ENCODE measurements at regions not wholly inside any gene's neighbourhood (a gene's known extent, or its start where the extent isn't known, plus 50 kb on each side); places are given as distances from the start of the nearest gene placed in this dataset.

GRCh38 chr19:31567776-31568175 is 218.5 kb upstream of the TSHZ3 start:
- no peak for DNase-seq

DNA sequence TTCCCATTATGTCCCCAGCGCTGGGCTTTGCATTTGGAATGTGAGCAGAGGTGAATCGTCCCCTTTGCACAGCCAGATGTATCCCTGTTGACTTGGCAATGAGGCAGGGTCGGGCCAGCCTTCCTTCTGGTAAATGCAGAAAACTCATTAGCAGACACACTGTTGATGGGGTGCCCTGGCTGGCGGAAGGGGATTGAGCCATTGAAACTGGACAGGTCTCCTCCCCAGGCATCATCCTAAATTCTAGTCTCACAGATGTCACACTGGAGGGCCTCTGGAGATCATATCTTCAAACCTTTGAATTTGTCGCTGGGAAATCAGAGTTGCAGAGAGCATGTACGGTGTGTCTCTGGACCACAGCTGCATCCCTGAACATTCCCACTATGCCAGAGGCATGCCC is 219.5 kb upstream of the TSHZ3 start:
- DNase-seq: no peak

GRCh38 chr19:31570718-31571117 is 221.5 kb upstream of the TSHZ3 start:
- no peak for DNase-seq

DNA sequence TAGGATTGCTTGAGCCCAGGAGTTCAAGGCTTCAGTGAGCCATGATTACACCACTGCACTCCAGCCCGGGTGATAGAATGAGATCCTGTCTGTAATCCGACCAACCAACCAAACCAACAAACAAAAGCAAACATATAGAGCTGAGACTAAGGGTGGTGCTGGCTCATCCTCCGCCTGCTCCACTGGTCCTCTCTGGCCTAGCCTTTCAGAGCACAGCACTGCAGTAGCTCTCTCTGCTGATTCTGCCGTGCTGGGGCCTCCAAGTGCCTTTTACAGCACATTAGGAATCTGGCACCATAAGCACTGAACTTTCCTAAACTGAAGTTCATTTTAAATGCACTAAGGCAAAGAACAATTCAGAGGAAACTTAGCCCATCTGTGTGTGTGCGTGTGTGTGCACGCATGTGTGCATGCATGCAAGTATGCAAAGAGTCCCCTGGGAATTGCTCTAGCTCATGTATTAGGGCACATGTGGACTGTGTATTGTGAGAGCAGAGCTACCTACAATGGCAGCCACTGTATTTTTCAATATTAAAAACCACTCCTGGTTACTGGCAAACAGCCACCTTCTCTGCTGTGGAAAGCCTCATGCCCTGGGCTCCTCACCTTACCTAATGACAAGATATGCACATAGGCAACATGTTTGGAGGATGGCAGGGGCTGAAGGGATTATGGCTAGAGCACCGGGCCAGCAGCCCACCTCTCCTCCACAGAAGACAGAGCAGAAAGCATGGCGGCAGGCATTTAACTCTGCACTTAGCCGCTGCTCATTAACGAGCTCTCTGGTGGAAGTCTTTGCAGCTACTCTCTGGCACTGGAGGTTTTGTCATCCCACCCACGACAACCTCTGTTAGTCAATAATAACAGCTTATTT is 223.1 kb upstream of the TSHZ3 start:
- no peak for DNase-seq

- DNase-seq: no peak
These were observed 223.7 kb upstream of the TSHZ3 start for GRCh38 chr19:31572976-31573298.

- no peak for DNase-seq
These were observed 225.2 kb upstream of the TSHZ3 start for GRCh38 chr19:31574251-31574973.

- no peak for DNase-seq
These were observed 226.7 kb upstream of the TSHZ3 start for GRCh38 chr19:31575846-31576335.

- no peak for DNase-seq
These were observed 229.1 kb upstream of the TSHZ3 start for GRCh38 chr19:31578326-31578725.

GRCh38 chr19:31583148-31583547 is 233.9 kb upstream of the TSHZ3 start:
- DNase-seq: no peak

DNA sequence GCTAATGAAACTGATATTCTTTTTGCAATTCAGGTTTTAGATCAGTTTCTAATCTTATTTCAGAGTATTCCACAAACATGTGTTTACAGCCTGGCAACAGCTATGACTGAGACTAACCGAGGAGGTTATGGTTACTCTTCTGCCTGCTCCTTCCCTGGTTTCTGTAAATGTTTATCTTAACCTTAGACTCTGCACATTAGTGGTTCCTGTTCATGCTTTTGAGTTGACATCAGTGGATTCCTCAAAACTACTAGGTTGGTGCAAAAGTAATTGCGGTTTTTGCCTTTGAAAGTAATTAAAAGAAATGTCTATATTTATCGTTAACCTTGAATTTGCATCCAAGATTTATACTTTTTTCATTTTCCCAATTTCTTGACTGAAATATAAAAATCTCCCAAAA is 237.0 kb upstream of the TSHZ3 start:
- DNase-seq: no peak

DNA sequence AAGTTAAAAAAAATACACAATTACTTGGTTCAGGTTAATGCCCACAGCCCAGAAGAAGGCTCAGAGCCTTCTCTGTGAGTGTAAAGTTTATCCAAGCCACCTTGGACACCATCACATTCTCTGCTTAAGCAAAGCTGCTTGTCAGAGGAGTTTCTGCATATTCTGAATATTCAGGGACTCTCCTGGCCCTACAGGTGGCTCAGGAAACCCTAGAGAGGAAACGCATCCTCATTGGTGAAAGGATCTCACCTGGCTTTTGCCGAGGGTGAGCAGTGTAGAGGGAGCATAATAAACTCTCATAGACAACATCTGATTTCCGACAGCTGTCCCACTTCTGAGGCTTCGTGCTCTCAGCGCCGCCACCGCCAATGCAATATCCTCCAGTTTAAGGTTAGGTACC is 239.9 kb upstream of the TSHZ3 start:
- no peak for DNase-seq

DNA sequence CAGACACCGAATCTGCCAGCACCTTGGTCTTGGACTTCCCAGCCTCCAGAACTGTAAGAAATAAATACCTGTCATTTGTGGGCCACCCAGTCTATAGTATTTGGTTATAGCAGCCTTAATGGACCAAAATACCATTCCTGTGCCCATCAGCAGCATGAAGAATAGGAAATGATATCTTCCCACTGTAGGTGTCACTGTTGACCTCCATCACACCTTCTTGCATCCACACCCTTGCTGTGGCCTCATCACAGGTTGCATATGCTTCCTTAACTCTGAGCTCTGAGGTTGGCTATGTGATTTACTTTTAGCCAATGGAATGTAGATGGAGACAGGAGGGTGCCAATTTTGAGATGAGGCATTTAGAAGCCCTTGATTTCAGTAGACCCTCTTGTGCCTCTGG is 242.0 kb upstream of the TSHZ3 start:
- DNase-seq: no peak

GRCh38 chr19:31592456-31592855 is 243.2 kb upstream of the TSHZ3 start:
- no peak for DNase-seq

- DNase-seq: no peak
These were observed 245.5 kb upstream of the TSHZ3 start for GRCh38 chr19:31594701-31595100.

DNA sequence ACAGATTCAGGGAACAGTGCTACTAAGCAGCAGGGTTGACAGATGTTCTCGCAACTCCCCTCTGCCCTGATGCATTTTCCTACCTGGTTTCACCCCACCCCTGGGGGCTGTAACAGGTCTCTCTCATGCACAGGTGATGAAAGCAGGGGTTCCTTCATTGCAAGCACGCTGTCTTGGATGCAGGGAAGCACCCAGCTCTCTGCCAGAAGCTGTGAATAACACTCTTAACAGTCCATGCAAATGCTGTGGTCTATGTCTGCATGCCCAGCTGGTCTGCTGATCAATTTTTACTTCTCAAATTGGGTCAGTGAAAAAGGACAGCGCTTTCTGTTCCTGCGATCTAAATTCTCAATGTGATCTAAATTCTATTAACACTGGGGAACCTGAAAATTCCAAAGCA is 246.3 kb upstream of the TSHZ3 start:
- DNase-seq: no peak

- DNase-seq: no peak
These were observed 247.5 kb upstream of the TSHZ3 start for GRCh38 chr19:31596751-31597150.

DNA sequence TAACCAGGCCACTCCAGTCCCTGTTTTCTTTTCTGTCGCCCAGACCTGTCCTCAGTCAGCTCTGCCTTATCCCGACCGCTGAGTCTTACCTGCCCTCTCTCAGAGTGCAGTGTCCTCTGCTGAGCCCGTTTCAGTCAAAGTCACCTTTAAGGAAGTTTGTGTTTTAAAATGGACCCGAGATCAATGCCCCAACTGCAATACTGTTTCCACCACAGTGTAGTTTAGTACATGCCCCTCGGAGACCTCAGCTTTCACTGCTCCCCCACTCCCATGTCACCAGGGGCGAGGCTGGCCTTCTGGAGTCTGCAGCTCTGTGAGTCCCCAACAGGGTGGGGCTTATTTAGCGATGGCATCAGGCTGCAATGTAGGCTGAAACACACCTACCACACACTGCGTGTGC is 248.4 kb upstream of the TSHZ3 start:
- no peak for DNase-seq

- no peak for DNase-seq
These were observed 249.5 kb upstream of the TSHZ3 start for GRCh38 chr19:31598730-31599238.

DNA sequence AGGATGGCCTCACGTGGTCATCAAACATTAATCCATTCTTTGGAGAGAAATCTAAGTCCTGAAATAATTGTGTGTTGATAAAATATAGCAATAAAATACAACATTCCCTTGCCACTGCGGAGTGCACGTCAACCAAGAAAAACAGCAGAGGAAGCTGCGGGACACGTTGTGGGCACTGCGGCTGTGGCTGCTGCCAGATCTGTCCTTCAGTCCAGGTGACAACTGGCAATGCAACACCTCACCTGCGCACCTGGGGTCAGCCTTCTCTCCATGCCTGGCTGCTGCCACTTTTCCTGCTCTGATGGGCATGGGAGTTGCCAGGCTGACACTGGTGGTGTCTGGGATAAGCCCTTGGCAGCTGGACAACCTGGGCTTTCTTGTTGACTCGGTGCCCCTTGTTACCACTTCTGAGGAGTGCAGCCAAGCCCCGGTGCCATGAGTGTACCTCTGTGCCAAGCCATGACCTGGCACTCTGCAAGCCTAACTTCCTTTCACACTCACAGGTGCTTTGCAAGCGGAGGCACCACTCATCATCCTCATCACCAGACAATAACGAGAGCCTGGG is 251.6 kb upstream of the TSHZ3 start:
- no peak for DNase-seq

GRCh38 chr19:31601855-31602254 is 252.6 kb upstream of the TSHZ3 start:
- DNase-seq: no peak

DNA sequence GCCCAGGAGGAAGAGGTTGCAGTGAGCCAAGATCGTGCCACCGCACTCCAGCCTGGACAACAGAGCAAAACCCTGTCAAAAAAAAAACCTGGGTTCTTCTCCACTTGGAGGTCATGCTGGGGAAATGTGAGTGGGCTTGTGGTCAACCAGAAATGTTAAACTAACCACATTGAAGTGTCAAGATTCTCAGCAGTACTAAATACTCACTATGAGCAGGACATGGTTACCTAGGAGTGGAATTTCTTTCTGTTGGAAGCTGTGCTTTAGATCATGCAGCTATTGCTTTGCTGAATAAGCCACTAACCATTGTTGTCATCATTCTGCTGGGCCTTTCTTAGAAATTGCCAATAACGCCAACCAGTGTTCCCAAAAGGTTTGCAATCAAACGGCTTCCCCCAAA is 253.3 kb upstream of the TSHZ3 start:
- DNase-seq: no peak

DNA sequence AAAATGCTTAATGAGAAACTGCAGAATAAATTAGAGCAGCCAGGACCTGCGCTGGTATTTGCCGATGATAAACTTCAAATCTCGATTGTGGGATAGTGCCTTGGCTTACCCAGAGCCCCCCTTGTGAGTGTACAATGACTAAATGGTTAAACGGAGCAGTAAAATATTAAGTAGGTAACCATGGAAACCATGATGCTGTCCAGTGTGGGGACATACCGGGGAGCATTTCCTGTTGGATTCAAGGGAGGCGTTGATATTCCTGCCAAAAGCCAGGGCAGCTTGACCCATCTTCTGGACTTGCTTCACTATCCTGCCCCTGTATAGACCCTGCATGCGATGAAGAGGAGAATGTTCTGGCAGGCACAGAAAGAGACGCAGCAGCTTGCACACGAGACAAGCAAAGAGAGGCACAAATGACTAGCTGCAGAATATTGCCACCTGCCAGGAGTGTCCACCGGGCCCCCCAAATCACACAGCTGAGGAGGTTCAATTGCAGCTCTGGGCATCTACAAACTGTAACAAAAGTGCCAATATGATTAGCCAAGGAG is 255.3 kb upstream of the TSHZ3 start:
- DNase-seq: no peak

DNA sequence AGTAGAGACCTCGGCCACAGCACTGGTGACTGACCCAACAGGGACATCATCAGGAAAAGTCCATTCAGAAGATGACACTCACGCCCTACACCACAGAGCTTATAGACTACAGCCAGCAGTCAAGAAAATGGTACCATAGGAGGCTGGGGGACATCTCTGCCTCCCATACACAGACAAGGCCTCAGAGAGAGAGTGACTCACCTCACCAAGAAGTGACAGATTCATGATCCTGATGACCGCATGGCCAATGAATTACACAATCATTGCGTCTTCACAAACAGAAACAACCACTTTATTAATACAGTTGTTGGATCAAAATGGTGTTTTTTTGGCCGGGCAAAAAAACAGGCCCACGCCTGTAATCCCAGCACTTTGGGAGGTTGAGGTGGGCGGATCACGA is 260.8 kb upstream of the TSHZ3 start:
- no peak for DNase-seq

Data from activated gamma-delta T cell (primary cell).